Smooth muscle cell (in vitro differentiated cells): ENCODE measurements at regions not wholly inside any gene's neighbourhood (a gene's known extent, or its start where the extent isn't known, plus 50 kb on each side); places are given as distances from the start of the nearest gene placed in this dataset.

Source experiments
- DNase-seq: peaks from one replicate; lab custom pipeline; 2025; ENCODE audit not compliant: unreplicated experiment; lab: John Stamatoyannopoulos, UW
- H2AFZ ChIP-seq: fragments of 200-600 bp; sonication (generic); 2 replicates; pipeline ENCODE4 v1.6.0; 2016; ENCODE audit warnings: antibody characterized with exemption, low read depth, mild to moderate bottlenecking
- H3F3A ChIP-seq: fragments of 200-600 bp; sonication (generic); 2 replicates; pipeline ENCODE4 v1.6.0; 2017; ENCODE audit warnings: antibody characterized with exemption, low read depth
- H3K27ac ChIP-seq: fragments of 200-600 bp; sonication (generic); 2 replicates; pipeline ENCODE4 v1.5.1; 2016; ENCODE audit warnings: low read depth, mild to moderate bottlenecking
- H3K27me3 ChIP-seq: fragments of 200-600 bp; sonication (generic); 2 replicates; pipeline ENCODE4 v1.6.1; 2016; ENCODE audit warnings: low read depth, mild to moderate bottlenecking
- H3K36me3 ChIP-seq: fragments of 200-600 bp; sonication (generic); 2 replicates; pipeline ENCODE4 v1.5.1; 2016; ENCODE audit warnings: low read depth
- H3K4me1 ChIP-seq: fragments of 200-600 bp; sonication (generic); 2 replicates; pipeline ENCODE4 v1.5.1; 2016; ENCODE audit warnings: low read depth
- H3K4me2 ChIP-seq: fragments of 200-600 bp; sonication (generic); 2 replicates; pipeline ENCODE4 v1.6.0; 2016; ENCODE audit warnings: mild to moderate bottlenecking
- H3K4me3 ChIP-seq: fragments of 200-600 bp; sonication (generic); 2 replicates; pipeline ENCODE4 v1.5.1; 2016; ENCODE audit warnings: mild to moderate bottlenecking
- H3K79me2 ChIP-seq: fragments of 200-600 bp; sonication (generic); 2 replicates; pipeline ENCODE4 v1.6.0; 2016; ENCODE audit warnings: low read depth, mild to moderate bottlenecking
- H3K9ac ChIP-seq: fragments of 200-600 bp; sonication (generic); 2 replicates; pipeline ENCODE4 v1.6.0; 2016; ENCODE audit warnings: low read depth
- H3K9me3 ChIP-seq: fragments of 200-600 bp; sonication (generic); replicated peaks from 2 replicates; pipeline ENCODE4 v1.5.1; 2016; ENCODE audit warnings: low read depth
- H4K20me1 ChIP-seq: fragments of 200-600 bp; sonication (generic); 2 replicates; pipeline ENCODE4 v1.6.0; 2016; ENCODE audit warnings: low read depth
- CTCF ChIP-seq: fragments of 200-600 bp; sonication (generic); IDR thresholded peaks from 2 replicates; pipeline ENCODE4 v1.5.1; 2017; ENCODE audit warnings: borderline replicate concordance, mild to moderate bottlenecking, antibody characterized with exemption; ENCODE audit not compliant: insufficient read depth, poor library complexity, severe bottlenecking
- WGBS: methylation state at CpG from one replicate; pipeline ENCODE4 v1.1.7; 2016; ENCODE audit warnings: low lambda C conversion rate; 5-methylcytosine and 5-hydroxymethylcytosine counted together

- no peaks in the 10 kb centered on the region for H3K27me3 ChIP-seq
- no peak overlapping the region for H3K27ac ChIP-seq
- no peak overlapping the region for H3K9ac ChIP-seq
- no peaks in the 10 kb centered on the region for H3K9me3 ChIP-seq
- no peaks in the 10 kb centered on the region for H3K4me1 ChIP-seq
- H3K4me3 ChIP-seq, result no peak overlapping the region
- DNase-seq, result no peak
- TF ChIP-seq CTCF, result no peak
- WGBS, result 89% methylated on average over 1 of the region's 1 CpG
- H3K4me2 ChIP-seq, result no peak overlapping the region
- no peaks in the 10 kb centered on the region for H4K20me1 ChIP-seq
- H3K79me2 ChIP-seq, result no peaks in the 10 kb centered on the region
- no peaks in the 10 kb centered on the region for H3K36me3 ChIP-seq
- no peak overlapping the region for H2AFZ ChIP-seq
- no peaks in the 10 kb centered on the region for H3F3A ChIP-seq
Measured at GRCh38 chr2:220346919-220347318, 719.5 kb downstream of the SLC4A3 start.

GRCh38 chr2:220347626-220348025 is 720.2 kb downstream of the SLC4A3 start:
- WGBS, result 94% methylated on average over 2 of the region's 2 CpGs
- Histone ChIP-seq H3K27ac (no peak overlapping the region), H4K20me1 (no peaks in the 10 kb centered on the region), H3K9me3 (no peaks in the 10 kb centered on the region), H3F3A (no peaks in the 10 kb centered on the region), H3K9ac (no peak overlapping the region), H3K79me2 (no peaks in the 10 kb centered on the region), H2AFZ (no peak overlapping the region), H3K36me3 (no peaks in the 10 kb centered on the region), H3K4me3 (no peak overlapping the region), H3K4me2 (no peak overlapping the region), H3K4me1 (no peaks in the 10 kb centered on the region), H3K27me3 (no peaks in the 10 kb centered on the region)
- DNase-seq, result no peak
- TF ChIP-seq CTCF, result no peak

GRCh38 chr2:220348206-220348605 is 720.8 kb downstream of the SLC4A3 start:
- TF ChIP-seq CTCF, result no peak
- Histone ChIP-seq H3K27ac (no peak overlapping the region), H2AFZ (no peak overlapping the region), H3K4me2 (no peak overlapping the region), H4K20me1 (no peaks in the 10 kb centered on the region), H3K27me3 (no peaks in the 10 kb centered on the region), H3K9me3 (no peaks in the 10 kb centered on the region), H3K36me3 (no peaks in the 10 kb centered on the region), H3K79me2 (no peaks in the 10 kb centered on the region), H3K4me1 (no peaks in the 10 kb centered on the region), H3K9ac (no peak overlapping the region), H3K4me3 (no peak overlapping the region), H3F3A (no peaks in the 10 kb centered on the region)
- WGBS, result 97% methylated on average over 2 of the region's 2 CpGs
- no peak for DNase-seq

GRCh38 chr2:220353897-220354296 is 726.5 kb downstream of the SLC4A3 start:
- no peaks in the 10 kb centered on the region for H3F3A ChIP-seq
- no peaks in the 10 kb centered on the region for H3K79me2 ChIP-seq
- no peak overlapping the region for H3K27ac ChIP-seq
- DNase-seq, result no peak
- no peak for TF ChIP-seq CTCF
- H2AFZ ChIP-seq, result no peak overlapping the region
- no peaks in the 10 kb centered on the region for H3K4me1 ChIP-seq
- H3K36me3 ChIP-seq, result no peaks in the 10 kb centered on the region
- H3K9ac ChIP-seq, result no peak overlapping the region
- H3K4me3 ChIP-seq, result no peak overlapping the region
- H3K4me2 ChIP-seq, result peak overlapping the region; percentile 0
- H3K9me3 ChIP-seq, result no peaks in the 10 kb centered on the region
- no peaks in the 10 kb centered on the region for H3K27me3 ChIP-seq
- H4K20me1 ChIP-seq, result no peaks in the 10 kb centered on the region
